ENCODE measurements at regions not wholly inside any gene's neighbourhood (a gene's known extent, or its start where the extent isn't known, plus 50 kb on each side); places are given as distances from the start of the nearest gene placed in this dataset.
A peak's percentile ranks its signal among the peaks of the same experiment; 100 is the strongest.

- no peak for TF ChIP-seq CTCF (IDR thresholded peaks at IDR 0.05)
- Histone ChIP-seq H3K27ac (no peak overlapping the region), H3K36me3 (no peaks in the 10 kb centered on the region), H3K27me3 (no peaks in the 10 kb centered on the region), H3K4me3 (no peak overlapping the region), H3K4me1 (no peaks in the 10 kb centered on the region), H3K9me3 (no peaks in the 10 kb centered on the region)
- DNase-seq (ENCODE audit: low spot score) = no peak
Observed at GRCh38 chr1:81560629-81561028, 240.1 kb upstream of the ADGRL2 start.

- no peak overlapping the region for H3K27ac ChIP-seq
- no peak for DNase-seq (ENCODE audit: low spot score)
- TF ChIP-seq CTCF (IDR thresholded peaks at IDR 0.05) = peak in 1 of 2 donors; percentile 44
- H3K27me3 ChIP-seq = no peaks in the 10 kb centered on the region
- H3K36me3 ChIP-seq = no peaks in the 10 kb centered on the region
- H3K4me1 ChIP-seq = no peaks in the 10 kb centered on the region
- H3K9me3 ChIP-seq = no peaks in the 10 kb centered on the region
- no peak overlapping the region for H3K4me3 ChIP-seq
Observed at GRCh38 chr1:81559662-81560350, 240.9 kb upstream of the ADGRL2 start.

GRCh38 chr1:81558291-81559076 lies 242.2 kb upstream of the ADGRL2 start:
- TF ChIP-seq CTCF (IDR thresholded peaks at IDR 0.05) = no peak
- Histone ChIP-seq H3K4me3 (no peak overlapping the region), H3K4me1 (no peaks in the 10 kb centered on the region), H3K36me3 (no peaks in the 10 kb centered on the region), H3K9me3 (no peaks in the 10 kb centered on the region), H3K27ac (no peak overlapping the region), H3K27me3 (no peaks in the 10 kb centered on the region)
- DNase-seq (ENCODE audit: low spot score) = no peak

- H3K27ac ChIP-seq = no peak overlapping the region
Observed at GRCh38 chr1:81556968-81557367, 243.8 kb upstream of the ADGRL2 start.

GRCh38 chr1:81554534-81554933 lies 246.2 kb upstream of the ADGRL2 start:
- Histone ChIP-seq H3K27ac (no peak overlapping the region), H3K27me3 (no peaks in the 10 kb centered on the region), H3K9me3 (no peaks in the 10 kb centered on the region), H3K4me1 (no peaks in the 10 kb centered on the region), H3K36me3 (no peaks in the 10 kb centered on the region), H3K4me3 (no peak overlapping the region)
- no peak for TF ChIP-seq CTCF (IDR thresholded peaks at IDR 0.05)
- DNase-seq (ENCODE audit: low spot score) = no peak

More at GRCh38 chr1:81556968-81557367, 243.8 kb upstream of the ADGRL2 start:
- no peaks in the 10 kb centered on the region for H3K4me1 ChIP-seq
- no peaks in the 10 kb centered on the region for H3K9me3 ChIP-seq
- no peaks in the 10 kb centered on the region for H3K36me3 ChIP-seq
- no peak for TF ChIP-seq CTCF (IDR thresholded peaks at IDR 0.05)
- no peak overlapping the region for H3K4me3 ChIP-seq
- DNase-seq (ENCODE audit: low spot score) = no peak
- H3K27me3 ChIP-seq = no peaks in the 10 kb centered on the region

All from right atrium auricular region (tissue), 2 donors.